ENCODE measurements at regions not wholly inside any gene's neighbourhood (a gene's known extent, or its start where the extent isn't known, plus 50 kb on each side); places are given as distances from the start of the nearest gene placed in this dataset.
"Not testable (repeated sequence)": the region's sequence is repeated elsewhere in the genome, so short reads cannot be mapped to it uniquely, and the experiment has no call there.

- TF ChIP-seq CTCF (IDR thresholded peaks at IDR 0.05; ENCODE audit: insufficient read depth, low read depth, low read length) = no peak
- ChIA-PET CTCF (interaction anchor here (0.7 to 2.2 kb wide), 3 partner anchors 227 to 229 kb away, joined by 3 to 6 read pairs (median 3); no protein-coding TSS in a partner anchor), POLR2A (no interaction called here)
- H3K36me3 ChIP-seq (ENCODE audit: control insufficient read depth, insufficient read depth, low read length) = no peaks in the 10 kb centered on the region
- peaks cover 2% of the 10 kb centered on the region for H3K27me3 ChIP-seq (ENCODE audit: control insufficient read depth, insufficient read depth, low read length)
- no peak for DNase-seq (ENCODE audit: low read depth)
- H3K4me3 ChIP-seq (ENCODE audit: low read depth, low read length) = no peak overlapping the region
Measured at GRCh38 chr13:46491641-46492040, 61.3 kb upstream of the LRCH1 start.

GRCh38 chr13:46490713-46491112 lies 62.3 kb upstream of the LRCH1 start:
- H3K27me3 ChIP-seq (ENCODE audit: control insufficient read depth, insufficient read depth, low read length); DNase-seq (ENCODE audit: low read depth); POLR2A ChIA-PET; H3K36me3 ChIP-seq (ENCODE audit: control insufficient read depth, insufficient read depth, low read length); H3K4me3 ChIP-seq (ENCODE audit: low read depth, low read length): not testable (repeated sequence)
- CTCF ChIA-PET = interaction anchor here (0.7 to 2.2 kb wide), 5 partner anchors 60 to 231 kb away, joined by 3 to 7 read pairs (median 3); no protein-coding TSS in a partner anchor

- POLR2A ChIA-PET = no interaction called here
- TF ChIP-seq CTCF (IDR thresholded peaks at IDR 0.05; ENCODE audit: insufficient read depth, low read depth, low read length) = no peak
- Histone ChIP-seq H3K4me3 (ENCODE audit: low read depth, low read length) (no peak overlapping the region), H3K36me3 (ENCODE audit: control insufficient read depth, insufficient read depth, low read length) (no peaks in the 10 kb centered on the region), H3K27me3 (ENCODE audit: control insufficient read depth, insufficient read depth, low read length) (peaks cover 2% of the 10 kb centered on the region)
- no peak for DNase-seq (ENCODE audit: low read depth)
- CTCF ChIA-PET = interaction anchor here (0.5 to 2.2 kb wide), 6 partner anchors 61 to 232 kb away, joined by 3 to 7 read pairs (median 4); no protein-coding TSS in a partner anchor
Measured at GRCh38 chr13:46490129-46490528, 62.8 kb upstream of the LRCH1 start.

GRCh38 chr13:46489586-46490023 lies 63.4 kb upstream of the LRCH1 start:
- no peak for TF ChIP-seq CTCF (IDR thresholded peaks at IDR 0.05; ENCODE audit: insufficient read depth, low read depth, low read length)
- CTCF ChIA-PET = interaction anchor here (0.5 to 2.2 kb wide), 5 partner anchors 61 to 232 kb away, joined by 3 to 7 read pairs (median 6); no protein-coding TSS in a partner anchor
- POLR2A ChIA-PET = no interaction called here

GRCh38 chr13:46487748-46488147 lies 65.2 kb upstream of the LRCH1 start:
- no peak for DNase-seq (ENCODE audit: low read depth)
- Histone ChIP-seq H3K27me3 (ENCODE audit: control insufficient read depth, insufficient read depth, low read length) (no peaks in the 10 kb centered on the region), H3K36me3 (ENCODE audit: control insufficient read depth, insufficient read depth, low read length) (no peaks in the 10 kb centered on the region), H3K4me3 (ENCODE audit: low read depth, low read length) (no peak overlapping the region)
- ChIA-PET POLR2A (no interaction called here), CTCF (no interaction called here)
- no peak for TF ChIP-seq CTCF (IDR thresholded peaks at IDR 0.05; ENCODE audit: insufficient read depth, low read depth, low read length)

More at GRCh38 chr13:46489586-46490023, 63.4 kb upstream of the LRCH1 start:
- Histone ChIP-seq H3K27me3 (ENCODE audit: control insufficient read depth, insufficient read depth, low read length) (peaks cover 2% of the 10 kb centered on the region), H3K4me3 (ENCODE audit: low read depth, low read length) (no peak overlapping the region), H3K36me3 (ENCODE audit: control insufficient read depth, insufficient read depth, low read length) (no peaks in the 10 kb centered on the region)
- peak; percentile 78 for DNase-seq (ENCODE audit: low read depth)

GRCh38 chr13:46486270-46486669 lies 66.7 kb upstream of the LRCH1 start:
- DNase-seq (ENCODE audit: low read depth) = no peak
- TF ChIP-seq CTCF (IDR thresholded peaks at IDR 0.05; ENCODE audit: insufficient read depth, low read depth, low read length) = no peak
- CTCF ChIA-PET = interaction anchor here (0.9 to 1.5 kb wide), 2 partner anchors 167 to 235 kb away, joined by 3 read pairs; no protein-coding TSS in a partner anchor
- no peaks in the 10 kb centered on the region for H3K36me3 ChIP-seq (ENCODE audit: control insufficient read depth, insufficient read depth, low read length)
- peaks cover 2% of the 10 kb centered on the region; the same call in 1 of the 2 replicates for H3K27me3 ChIP-seq (ENCODE audit: control insufficient read depth, insufficient read depth, low read length)
- POLR2A ChIA-PET = no interaction called here
- no peak overlapping the region for H3K4me3 ChIP-seq (ENCODE audit: low read depth, low read length)

All from BJ (cell line).